HG02981 (cell line): ENCODE measurements at regions not wholly inside any gene's neighbourhood (a gene's known extent, or its start where the extent isn't known, plus 50 kb on each side); places are given as distances from the start of the nearest gene placed in this dataset.

Experiments
- ATAC-seq: cut with Tn5 transposase; IDR thresholded peaks from one replicate; pipeline ENCODE4 v1.9.1; 2021; ENCODE audit warnings: mild to moderate bottlenecking, moderate library complexity; ENCODE audit not compliant: unreplicated experiment

GRCh38 chr2:118301248-118301647, 213.0 kb downstream of the INSIG2 start:
- ATAC-seq = no peak

GRCh38 chr2:118300832-118301231, 212.6 kb downstream of the INSIG2 start:
- no peak for ATAC-seq

- no peak for ATAC-seq
These were observed 208.4 kb downstream of the INSIG2 start for GRCh38 chr2:118296663-118297062.

- ATAC-seq = no peak
These were observed 207.5 kb downstream of the INSIG2 start for GRCh38 chr2:118295592-118296390.

GRCh38 chr2:118294063-118294462, 205.8 kb downstream of the INSIG2 start:
- ATAC-seq = no peak

GRCh38 chr2:118292991-118293390, 204.7 kb downstream of the INSIG2 start:
- no peak for ATAC-seq

GRCh38 chr2:118291251-118291880, 203.1 kb downstream of the INSIG2 start:
- ATAC-seq = no peak

- no peak for ATAC-seq
These were observed 202.4 kb downstream of the INSIG2 start for GRCh38 chr2:118290411-118291250.

GRCh38 chr2:118279005-118279404, 190.7 kb downstream of the INSIG2 start:
- no peak for ATAC-seq

- no peak for ATAC-seq
These were observed 189.8 kb downstream of the INSIG2 start for GRCh38 chr2:118278046-118278445.

GRCh38 chr2:118274841-118275510, 186.7 kb downstream of the INSIG2 start:
- no peak for ATAC-seq

- ATAC-seq = no peak
These were observed 184.1 kb downstream of the INSIG2 start for GRCh38 chr2:118272391-118272790.

GRCh38 chr2:118269408-118270051, 181.3 kb downstream of the INSIG2 start:
- no peak for ATAC-seq

- ATAC-seq = no peak
These were observed 180.0 kb downstream of the INSIG2 start for GRCh38 chr2:118268268-118268667.

GRCh38 chr2:118265873-118266455, 177.7 kb downstream of the INSIG2 start:
- no peak for ATAC-seq

- ATAC-seq = no peak
These were observed 176.1 kb downstream of the INSIG2 start for GRCh38 chr2:118264232-118264990.

GRCh38 chr2:118257696-118258095, 169.4 kb downstream of the INSIG2 start:
- no peak for ATAC-seq

GRCh38 chr2:118255771-118256372, 167.6 kb downstream of the INSIG2 start:
- ATAC-seq = no peak

- no peak for ATAC-seq
These were observed 167.0 kb downstream of the INSIG2 start for GRCh38 chr2:118255301-118255700.
